Karpas-422 (cell line): ENCODE measurements at regions not wholly inside any gene's neighbourhood (a gene's known extent, or its start where the extent isn't known, plus 50 kb on each side); places are given as distances from the start of the nearest gene placed in this dataset.
A peak's percentile ranks its signal among the peaks of the same experiment; 100 is the strongest.

ENCODE experiments used
- DNase-seq: peaks from one replicate; pipeline ENCODE4 v3.0.0-alpha.2; 2015
- H2AFZ ChIP-seq: fragments of 200-600 bp; sonication (generic); 2 replicates; pipeline ENCODE4 v1.6.1; 2014; ENCODE audit warnings: antibody characterized with exemption, low read length, mixed read lengths
- H3K27ac ChIP-seq: fragments of 200-600 bp; sonication (generic); 2 replicates; pipeline ENCODE4 v1.5.1; 2014; ENCODE audit warnings: mild to moderate bottlenecking, low read length, moderate library complexity
- H3K27me3 ChIP-seq: fragments of 200-600 bp; sonication (generic); 2 replicates; pipeline ENCODE4 v1.6.1; 2014; ENCODE audit warnings: low read length, mixed read lengths
- H3K36me3 ChIP-seq: fragments of 200-600 bp; sonication (generic); 2 replicates; pipeline ENCODE4 v1.6.1; 2014; ENCODE audit warnings: low read length, mixed read lengths; ENCODE audit not compliant: insufficient read depth
- H3K4me1 ChIP-seq: fragments of 200-600 bp; sonication (generic); 2 replicates; pipeline ENCODE4 v1.6.1; 2014; ENCODE audit warnings: mild to moderate bottlenecking, low read length, mixed read lengths
- H3K4me2 ChIP-seq: fragments of 200-600 bp; sonication (generic); 2 replicates; pipeline ENCODE4 v1.6.1; 2014; ENCODE audit warnings: low read length, low read depth, mild to moderate bottlenecking; ENCODE audit not compliant: poor library complexity, severe bottlenecking
- H3K4me3 ChIP-seq: fragments of 200-600 bp; sonication (generic); 2 replicates; pipeline ENCODE4 v1.5.1; 2014; ENCODE audit warnings: mild to moderate bottlenecking, antibody characterized with exemption, low read length, mixed read lengths
- H3K79me2 ChIP-seq: fragments of 200-600 bp; sonication (generic); 2 replicates; pipeline ENCODE4 v1.6.1; 2014; ENCODE audit warnings: mild to moderate bottlenecking, low read length, mixed read lengths
- H3K9ac ChIP-seq: fragments of 200-600 bp; sonication (generic); 2 replicates; pipeline ENCODE4 v1.6.0; 2014; ENCODE audit warnings: low read length
- H3K9me2 ChIP-seq: fragments of 200-600 bp; sonication (generic), shearing (Covaris generic); replicated peaks from 2 replicates; pipeline ENCODE4 v1.6.0; 2014; ENCODE audit warnings: mild to moderate bottlenecking, low read length, moderate library complexity; ENCODE audit not compliant: insufficient read depth
- H3K9me3 ChIP-seq: fragments of 300-700, 200-600 bp; sonication (generic); 2 replicates; pipeline ENCODE4 v1.6.1; 2014; ENCODE audit warnings: low read length, mixed read lengths
- H4K20me1 ChIP-seq: fragments of 200-600 bp; sonication (generic); 2 replicates; pipeline ENCODE4 v1.6.1; 2014; ENCODE audit warnings: mild to moderate bottlenecking, antibody characterized with exemption, low read length, low read depth; ENCODE audit not compliant: insufficient read depth

GRCh38 chr12:107900588-107900987 lies 126.1 kb downstream of the ASCL4 start:
- Histone ChIP-seq H2AFZ (no peak overlapping the region), H3K79me2 (no peaks in the 10 kb centered on the region), H3K4me3 (no peak overlapping the region), H3K9me3 (no peaks in the 10 kb centered on the region), H3K4me2 (no peak overlapping the region), H3K36me3 (no peaks in the 10 kb centered on the region), H3K27ac (no peak overlapping the region), H3K4me1 (peaks cover 3% of the 10 kb centered on the region; the same call in 1 of the 2 replicates), H3K27me3 (no peaks in the 10 kb centered on the region), H4K20me1 (no peaks in the 10 kb centered on the region), H3K9me2 (no peaks in the 10 kb centered on the region), H3K9ac (no peak overlapping the region)
- no peak for DNase-seq

- H3K9me2 ChIP-seq: no peaks in the 10 kb centered on the region
- peaks cover 3% of the 10 kb centered on the region; the same call in 1 of the 2 replicates for H3K4me1 ChIP-seq
- peak overlapping the region; percentile 37 for H3K4me2 ChIP-seq
- H3K9me3 ChIP-seq: no peaks in the 10 kb centered on the region
- H4K20me1 ChIP-seq: no peaks in the 10 kb centered on the region
- H3K4me3 ChIP-seq: peak overlapping the region; percentile 30; the same call in 1 of the 2 replicates
- H3K27me3 ChIP-seq: no peaks in the 10 kb centered on the region
- peak; percentile 72 for DNase-seq
- H3K79me2 ChIP-seq: no peaks in the 10 kb centered on the region
- H3K27ac ChIP-seq: no peak overlapping the region
- peak overlapping the region; percentile 24; the same call in 1 of the 2 replicates for H3K9ac ChIP-seq
- H2AFZ ChIP-seq: no peak overlapping the region
- no peaks in the 10 kb centered on the region for H3K36me3 ChIP-seq
Measured at GRCh38 chr12:107903341-107904061, 129.0 kb downstream of the ASCL4 start.

GRCh38 chr12:107906707-107907106 lies 132.2 kb downstream of the ASCL4 start:
- Histone ChIP-seq H3K79me2 (no peaks in the 10 kb centered on the region), H3K36me3 (no peaks in the 10 kb centered on the region), H3K4me2 (no peak overlapping the region), H3K9me2 (no peaks in the 10 kb centered on the region), H4K20me1 (no peaks in the 10 kb centered on the region), H2AFZ (no peak overlapping the region), H3K27me3 (no peaks in the 10 kb centered on the region), H3K27ac (no peak overlapping the region), H3K4me3 (no peak overlapping the region), H3K9ac (no peak overlapping the region), H3K9me3 (no peaks in the 10 kb centered on the region), H3K4me1 (peaks cover 3% of the 10 kb centered on the region; the same call in 1 of the 2 replicates)
- DNase-seq: no peak

- H3K27me3 ChIP-seq: no peaks in the 10 kb centered on the region
- H3K79me2 ChIP-seq: no peaks in the 10 kb centered on the region
- H3K27ac ChIP-seq: no peak overlapping the region
- no peaks in the 10 kb centered on the region for H3K36me3 ChIP-seq
- H3K4me3 ChIP-seq: no peak overlapping the region
- no peaks in the 10 kb centered on the region for H3K9me2 ChIP-seq
- H3K4me1 ChIP-seq: no peaks in the 10 kb centered on the region
- H3K4me2 ChIP-seq: no peak overlapping the region
- no peak overlapping the region for H2AFZ ChIP-seq
- peak; percentile 82 for DNase-seq
- no peaks in the 10 kb centered on the region for H3K9me3 ChIP-seq
- no peaks in the 10 kb centered on the region for H4K20me1 ChIP-seq
- no peak overlapping the region for H3K9ac ChIP-seq
Measured at GRCh38 chr12:107912421-107913004, 138.0 kb downstream of the ASCL4 start.

- no peaks in the 10 kb centered on the region for H3K79me2 ChIP-seq
- no peaks in the 10 kb centered on the region for H3K27me3 ChIP-seq
- no peaks in the 10 kb centered on the region for H3K36me3 ChIP-seq
- no peak overlapping the region for H3K27ac ChIP-seq
- H3K9me3 ChIP-seq: no peaks in the 10 kb centered on the region
- DNase-seq: no peak
- H3K9me2 ChIP-seq: no peaks in the 10 kb centered on the region
- H2AFZ ChIP-seq: no peak overlapping the region
- no peaks in the 10 kb centered on the region for H4K20me1 ChIP-seq
- no peak overlapping the region for H3K9ac ChIP-seq
- no peak overlapping the region for H3K4me2 ChIP-seq
- no peaks in the 10 kb centered on the region for H3K4me1 ChIP-seq
- H3K4me3 ChIP-seq: no peak overlapping the region
Measured at GRCh38 chr12:107914460-107914977, 140.0 kb downstream of the ASCL4 start.

GRCh38 chr12:107917912-107918800 lies 143.7 kb downstream of the ASCL4 start:
- Histone ChIP-seq H2AFZ (no peak overlapping the region), H3K27me3 (no peaks in the 10 kb centered on the region), H3K4me2 (no peak overlapping the region), H3K4me3 (no peak overlapping the region), H3K36me3 (no peaks in the 10 kb centered on the region), H3K9me2 (no peaks in the 10 kb centered on the region), H3K9ac (no peak overlapping the region), H3K9me3 (no peaks in the 10 kb centered on the region), H3K4me1 (no peaks in the 10 kb centered on the region), H3K79me2 (no peaks in the 10 kb centered on the region), H3K27ac (no peak overlapping the region), H4K20me1 (no peaks in the 10 kb centered on the region)
- peak; percentile 55 for DNase-seq

- Histone ChIP-seq H3K9me3 (no peaks in the 10 kb centered on the region), H3K36me3 (no peaks in the 10 kb centered on the region), H3K9ac (no peak overlapping the region), H3K4me1 (no peaks in the 10 kb centered on the region), H3K4me2 (no peak overlapping the region), H3K79me2 (no peaks in the 10 kb centered on the region), H4K20me1 (no peaks in the 10 kb centered on the region), H2AFZ (no peak overlapping the region), H3K9me2 (no peaks in the 10 kb centered on the region), H3K4me3 (no peak overlapping the region), H3K27ac (no peak overlapping the region), H3K27me3 (no peaks in the 10 kb centered on the region)
- no peak for DNase-seq
Measured at GRCh38 chr12:107921062-107921461, 146.6 kb downstream of the ASCL4 start.

- Histone ChIP-seq H4K20me1 (no peaks in the 10 kb centered on the region), H3K4me2 (no peak overlapping the region), H3K36me3 (no peaks in the 10 kb centered on the region), H3K9me3 (no peaks in the 10 kb centered on the region), H3K9ac (no peak overlapping the region), H3K27me3 (no peaks in the 10 kb centered on the region), H3K79me2 (no peaks in the 10 kb centered on the region), H3K27ac (no peak overlapping the region), H3K9me2 (no peaks in the 10 kb centered on the region), H3K4me1 (no peaks in the 10 kb centered on the region), H2AFZ (no peak overlapping the region), H3K4me3 (no peak overlapping the region)
- DNase-seq: no peak
Measured at GRCh38 chr12:107925125-107925524, 150.6 kb downstream of the ASCL4 start.
